Activated naive CD4-positive, alpha-beta T cell treated with anti-CD3 and anti-CD28 coated beads, Interleukin-2, amount 50 U/mL, for 24 hours (primary cell): ENCODE measurements at regions not wholly inside any gene's neighbourhood (a gene's known extent, or its start where the extent isn't known, plus 50 kb on each side); places are given as distances from the start of the nearest gene placed in this dataset.

ENCODE experiments used
- H3K27ac Mint-ChIP-seq: one replicate; pipeline ENCODE4 v1.8.0; 2021; ENCODE audit warnings: mild to moderate bottlenecking, mixed read lengths
- H3K27me3 Mint-ChIP-seq: one replicate; pipeline ENCODE4 v1.8.0; 2021; ENCODE audit warnings: mixed read lengths
- H3K36me3 Mint-ChIP-seq: one replicate; pipeline ENCODE4 v1.8.0; 2021; ENCODE audit warnings: mixed read lengths
- H3K4me1 Mint-ChIP-seq: one replicate; pipeline ENCODE4 v1.8.0; 2021; ENCODE audit warnings: mixed read lengths
- H3K4me3 Mint-ChIP-seq: one replicate; pipeline ENCODE4 v1.8.0; 2021; ENCODE audit warnings: mild to moderate bottlenecking, mixed read lengths
- H3K9me3 Mint-ChIP-seq: one replicate; pipeline ENCODE4 v1.8.0; 2021; ENCODE audit warnings: mixed read lengths

GRCh38 chr2:174656676-174657176 lies 59.1 kb upstream of the WIPF1 start:
- Mint-ChIP-seq H3K4me3 (no peak overlapping the region), H3K9me3 (peaks cover 11% of the 10 kb centered on the region), H3K4me1 (peaks cover 48% of the 10 kb centered on the region), H3K36me3 (peaks cover 12% of the 10 kb centered on the region), H3K27ac (no peak overlapping the region), H3K27me3 (no peaks in the 10 kb centered on the region)

- H3K27me3 Mint-ChIP-seq, result no peaks in the 10 kb centered on the region
- peaks cover 12% of the 10 kb centered on the region for H3K36me3 Mint-ChIP-seq
- no peak overlapping the region for H3K27ac Mint-ChIP-seq
- no peak overlapping the region for H3K4me3 Mint-ChIP-seq
- H3K4me1 Mint-ChIP-seq, result peaks cover 48% of the 10 kb centered on the region
- H3K9me3 Mint-ChIP-seq, result peaks cover 11% of the 10 kb centered on the region
These were observed 58.4 kb upstream of the WIPF1 start for GRCh38 chr2:174656035-174656434.

GRCh38 chr2:174654419-174654941 lies 56.9 kb upstream of the WIPF1 start:
- Mint-ChIP-seq H3K36me3 (peaks cover 18% of the 10 kb centered on the region), H3K27me3 (no peaks in the 10 kb centered on the region), H3K4me1 (peaks cover 59% of the 10 kb centered on the region), H3K9me3 (peaks cover 11% of the 10 kb centered on the region), H3K27ac (no peak overlapping the region), H3K4me3 (no peak overlapping the region)

- Mint-ChIP-seq H3K4me1 (peaks cover 28% of the 10 kb centered on the region), H3K4me3 (no peak overlapping the region), H3K27ac (no peak overlapping the region), H3K36me3 (peaks cover 17% of the 10 kb centered on the region), H3K27me3 (no peaks in the 10 kb centered on the region), H3K9me3 (no peaks in the 10 kb centered on the region)
These were observed 51.3 kb upstream of the WIPF1 start for GRCh38 chr2:174648896-174649295.
